MCF 10A (cell line): ENCODE measurements at regions not wholly inside any gene's neighbourhood (a gene's known extent, or its start where the extent isn't known, plus 50 kb on each side); places are given as distances from the start of the nearest gene placed in this dataset.

Source experiments
- BruUV-seq: library from RNA; stranded (reverse); fragments of 400-500 nt; replicated peaks from 2 replicates; lab custom pipeline; 2021; lab: Mats Ljungman, UMichigan
- CTCF ChIA-PET: fragments of 300-600 bp; sonication (Branson Sonifier 250); formaldehyde crosslinking; extraction: SDS; loops from one replicate; lab custom pipeline; 2021; ENCODE audit warnings: antibody characterized with exemption, inconsistent platforms; lab: Yijun Ruan, JAX
- POLR2A ChIA-PET: fragments of 300-600, 350-650 bp; sonication (Branson Sonifier 250); formaldehyde crosslinking; extraction: SDS; loops from one replicate; lab custom pipeline; 2020; ENCODE audit warnings: antibody characterized with exemption, inconsistent platforms; lab: Yijun Ruan, JAX
- DNase-seq: peaks from one replicate; pipeline ENCODE4 v3.0.0-alpha.2; 2018; ENCODE audit not compliant: unreplicated experiment
- H3K27ac Mint-ChIP-seq: one replicate; pipeline ENCODE4 v1.8.0; 2022; ENCODE audit warnings: mild to moderate bottlenecking, low read depth, mixed read lengths; ENCODE audit not compliant: unreplicated experiment
- H3K27me3 Mint-ChIP-seq: one replicate; pipeline ENCODE4 v1.8.0; 2022; ENCODE audit warnings: mixed read lengths; ENCODE audit not compliant: insufficient read depth, unreplicated experiment
- H3K36me3 Mint-ChIP-seq: one replicate; pipeline ENCODE4 v1.8.0; 2022; ENCODE audit warnings: mild to moderate bottlenecking, moderate library complexity, mixed read lengths; ENCODE audit not compliant: insufficient read depth, unreplicated experiment
- H3K4me1 Mint-ChIP-seq: one replicate; pipeline ENCODE4 v1.8.0; 2022; ENCODE audit warnings: mixed read lengths; ENCODE audit not compliant: insufficient read depth, unreplicated experiment
- H3K4me3 Mint-ChIP-seq: one replicate; pipeline ENCODE4 v1.8.0; 2022; ENCODE audit warnings: mild to moderate bottlenecking, moderate library complexity, mixed read lengths; ENCODE audit not compliant: unreplicated experiment
- H3K9me3 Mint-ChIP-seq: one replicate; pipeline ENCODE4 v1.8.0; 2022; ENCODE audit warnings: mixed read lengths; ENCODE audit not compliant: unreplicated experiment
- intact Hi-C: fragments of 100-400 bp; cut with micrococcal nuclease; formaldehyde crosslinking; loops from 2 replicates; pipeline ENCODE4 v1.14.1; 2022
- TF ChIP-seq, protein P1 (sequence below): fragments of 200-600 bp; IDR thresholded peaks from one replicate; pipeline ENCODE4 v1.8.0; 2022; ENCODE audit warnings: antibody characterized with exemption, mild to moderate bottlenecking; ENCODE audit not compliant: unreplicated experiment

GRCh38 chr3:159761848-159762635 lies 226.6 kb upstream of the IL12A start:
- TF ChIP-seq, protein P1, sequence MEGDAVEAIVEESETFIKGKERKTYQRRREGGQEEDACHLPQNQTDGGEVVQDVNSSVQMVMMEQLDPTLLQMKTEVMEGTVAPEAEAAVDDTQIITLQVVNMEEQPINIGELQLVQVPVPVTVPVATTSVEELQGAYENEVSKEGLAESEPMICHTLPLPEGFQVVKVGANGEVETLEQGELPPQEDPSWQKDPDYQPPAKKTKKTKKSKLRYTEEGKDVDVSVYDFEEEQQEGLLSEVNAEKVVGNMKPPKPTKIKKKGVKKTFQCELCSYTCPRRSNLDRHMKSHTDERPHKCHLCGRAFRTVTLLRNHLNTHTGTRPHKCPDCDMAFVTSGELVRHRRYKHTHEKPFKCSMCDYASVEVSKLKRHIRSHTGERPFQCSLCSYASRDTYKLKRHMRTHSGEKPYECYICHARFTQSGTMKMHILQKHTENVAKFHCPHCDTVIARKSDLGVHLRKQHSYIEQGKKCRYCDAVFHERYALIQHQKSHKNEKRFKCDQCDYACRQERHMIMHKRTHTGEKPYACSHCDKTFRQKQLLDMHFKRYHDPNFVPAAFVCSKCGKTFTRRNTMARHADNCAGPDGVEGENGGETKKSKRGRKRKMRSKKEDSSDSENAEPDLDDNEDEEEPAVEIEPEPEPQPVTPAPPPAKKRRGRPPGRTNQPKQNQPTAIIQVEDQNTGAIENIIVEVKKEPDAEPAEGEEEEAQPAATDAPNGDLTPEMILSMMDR = no peak
- peak overlapping the region; percentile 90 for H3K27ac Mint-ChIP-seq
- H3K9me3 Mint-ChIP-seq = no peaks in the 10 kb centered on the region
- no TSS peak for BruUV-seq
- DNase-seq = peak; percentile 58
- peaks cover 46% of the 10 kb centered on the region for H3K4me1 Mint-ChIP-seq
- POLR2A ChIA-PET = interaction anchor here (0.6 to 10.3 kb wide), 13 partner anchors 10 to 1114 kb away, joined by 3 to 212 read pairs (median 4); partner anchors contain the start of gene SCHIP1
- CTCF ChIA-PET = interaction anchor here (0.6 to 4.9 kb wide), 15 partner anchors 9 to 651 kb away, joined by 3 to 53 read pairs (median 3); no protein-coding TSS in a partner anchor
- H3K27me3 Mint-ChIP-seq = no peaks in the 10 kb centered on the region
- peak overlapping the region; percentile 81 for H3K4me3 Mint-ChIP-seq
- intact Hi-C loops = loop anchor here (1.0 to 2.0 kb wide), 3 partner anchors 29 to 146 kb away; no protein-coding TSS in a partner anchor
- H3K36me3 Mint-ChIP-seq = peaks cover 2% of the 10 kb centered on the region

DNA sequence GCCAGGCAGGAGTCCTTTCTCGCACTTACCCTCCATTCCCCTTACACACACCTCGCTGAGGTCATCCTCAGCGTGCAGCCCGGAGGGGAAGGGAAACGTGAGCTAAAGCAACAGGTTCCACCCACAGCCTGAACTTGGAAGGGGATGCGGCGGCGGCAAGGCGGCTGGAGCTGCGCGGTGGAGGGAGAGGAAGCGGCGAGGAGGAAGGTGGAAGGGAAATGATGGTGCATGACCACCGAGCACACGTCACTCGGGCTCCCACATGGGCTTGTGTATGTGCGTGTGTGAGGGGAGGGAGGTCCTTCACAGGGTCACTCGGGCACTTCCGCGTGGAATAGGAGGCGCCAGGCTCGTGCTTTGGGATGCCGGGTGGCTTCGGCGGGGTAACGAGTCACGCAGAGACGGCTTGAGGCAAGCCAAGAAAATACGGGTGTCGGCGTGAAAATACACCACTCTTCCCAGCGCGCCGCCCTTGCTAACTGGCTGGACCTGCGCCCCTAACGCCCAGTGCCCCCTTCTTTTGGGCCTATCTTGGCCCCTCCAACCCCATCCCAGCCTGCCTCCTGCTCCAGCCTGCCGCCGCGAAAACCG lies 225.5 kb upstream of the IL12A start:
- peak; percentile 77 for DNase-seq
- Mint-ChIP-seq H3K27ac (peak overlapping the region; percentile 90), H3K4me1 (peaks cover 41% of the 10 kb centered on the region), H3K36me3 (peaks cover 6% of the 10 kb centered on the region), H3K27me3 (no peaks in the 10 kb centered on the region), H3K4me3 (peak overlapping the region; percentile 81), H3K9me3 (no peaks in the 10 kb centered on the region)
- ChIA-PET POLR2A (interaction anchor here (0.7 to 10.3 kb wide), 13 partner anchors 11 to 142 kb away, joined by 3 to 212 read pairs (median 4); partner anchors contain the start of gene SCHIP1), CTCF (interaction anchor here (0.6 to 4.9 kb wide), 6 partner anchors 22 to 243 kb away, joined by 3 to 53 read pairs (median 6); no protein-coding TSS in a partner anchor)
- BruUV-seq = no TSS peak
- intact Hi-C loops = loop anchor here (2.0 kb wide), 2 partner anchors 30 to 122 kb away; no protein-coding TSS in a partner anchor
- TF ChIP-seq, protein P1 = no peak

- peaks cover 40% of the 10 kb centered on the region for H3K4me1 Mint-ChIP-seq
- H3K27ac Mint-ChIP-seq = peak overlapping the region; percentile 90
- CTCF ChIA-PET = interaction anchor here (0.6 to 4.9 kb wide), 8 partner anchors 23 to 123 kb away, joined by 3 to 53 read pairs (median 4); no protein-coding TSS in a partner anchor
- TF ChIP-seq, protein P1 = no peak
- peak overlapping the region; percentile 81 for H3K4me3 Mint-ChIP-seq
- peaks cover 6% of the 10 kb centered on the region for H3K36me3 Mint-ChIP-seq
- H3K27me3 Mint-ChIP-seq = no peaks in the 10 kb centered on the region
- POLR2A ChIA-PET = interaction anchor here (0.5 to 10.3 kb wide), 13 partner anchors 11 to 129 kb away, joined by 3 to 212 read pairs (median 7); partner anchors contain the start of gene SCHIP1
- intact Hi-C loops = loop anchor here (2.0 kb wide), 2 partner anchors 31 to 121 kb away; no protein-coding TSS in a partner anchor
- DNase-seq = peak; percentile 81
- no TSS peak for BruUV-seq
- no peaks in the 10 kb centered on the region for H3K9me3 Mint-ChIP-seq
These were observed 224.8 kb upstream of the IL12A start for GRCh38 chr3:159763602-159764489.
